ENCODE measurements at regions not wholly inside any gene's neighbourhood (a gene's known extent, or its start where the extent isn't known, plus 50 kb on each side); places are given as distances from the start of the nearest gene placed in this dataset.

DNA sequence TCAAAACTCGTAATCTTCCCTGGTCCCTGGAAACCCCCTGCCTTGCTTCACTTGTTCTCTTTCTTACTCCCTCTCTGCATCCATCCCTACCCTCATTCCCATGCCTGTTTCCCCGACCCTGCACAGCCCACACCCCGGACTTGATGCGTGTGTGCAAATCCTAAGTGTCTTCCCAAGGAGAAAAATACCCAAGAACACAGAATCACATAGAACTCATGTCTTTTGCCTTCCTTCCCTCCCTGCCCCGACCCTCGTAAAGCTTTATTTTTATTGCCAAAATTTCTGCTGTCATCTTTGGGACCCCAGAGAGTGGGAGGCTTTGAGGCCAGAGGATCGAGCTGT lies 169.6 kb upstream of the PMEPA1 start:
- ATAC-seq (no peak), DNase-seq (ENCODE audit: low spot score) (no peak)
- Mint-ChIP-seq H3K4me3 (no peak overlapping the region), H3K9me3 (no peaks in the 10 kb centered on the region), H3K36me3 (ENCODE audit: low read depth) (no peaks in the 10 kb centered on the region), H3K27ac (no peak overlapping the region), H3K27me3 (ENCODE audit: insufficient read depth, low read depth, poor library complexity) (peaks cover 16% of the 10 kb centered on the region), H3K4me1 (peaks cover 14% of the 10 kb centered on the region)
- Histone ChIP-seq H3K79me2 (replicated peaks; ENCODE audit: insufficient read depth) (no peaks in the 10 kb centered on the region), H2AFZ (no peak overlapping the region), H3K27me3 (ENCODE audit: insufficient read depth) (no peaks in the 10 kb centered on the region), H3F3A (replicated peaks; ENCODE audit: low read depth) (no peaks in the 10 kb centered on the region), H4K20me1 (replicated peaks; ENCODE audit: insufficient read depth) (no peaks in the 10 kb centered on the region), H3K27ac (ENCODE audit: low read depth) (no peak overlapping the region), H3K9me2 (ENCODE audit: insufficient read depth) (no peaks in the 10 kb centered on the region), H3K4me1 (ENCODE audit: insufficient read depth) (no peaks in the 10 kb centered on the region), H3K4me3 (no peak overlapping the region), H3K36me3 (ENCODE audit: insufficient read depth) (no peaks in the 10 kb centered on the region), H3K4me2 (no peak overlapping the region)
- TF ChIP-seq ZNF331 (CRISPR knock-in tag; IDR thresholded peaks at IDR 0.05; ENCODE audit: low read depth) (no peak), CREB1 (CRISPR knock-in tag; IDR thresholded peaks at IDR 0.05; ENCODE audit: low read depth) (no peak), EZH2phosphoT487 (IDR thresholded peaks at IDR 0.05; ENCODE audit: unreplicated experiment) (no peak), JUNB (IDR thresholded peaks at IDR 0.05; ENCODE audit: unreplicated experiment) (no peak), EZH2 (IDR thresholded peaks at IDR 0.05; ENCODE audit: low read depth, unreplicated experiment) (no peak), STAT1 (IDR thresholded peaks at IDR 0.05; ENCODE audit: unreplicated experiment) (no peak), POLR2AphosphoS5 (IDR thresholded peaks at IDR 0.05; ENCODE audit: low read depth) (no peak)
- TF ChIP-seq, protein P1, sequence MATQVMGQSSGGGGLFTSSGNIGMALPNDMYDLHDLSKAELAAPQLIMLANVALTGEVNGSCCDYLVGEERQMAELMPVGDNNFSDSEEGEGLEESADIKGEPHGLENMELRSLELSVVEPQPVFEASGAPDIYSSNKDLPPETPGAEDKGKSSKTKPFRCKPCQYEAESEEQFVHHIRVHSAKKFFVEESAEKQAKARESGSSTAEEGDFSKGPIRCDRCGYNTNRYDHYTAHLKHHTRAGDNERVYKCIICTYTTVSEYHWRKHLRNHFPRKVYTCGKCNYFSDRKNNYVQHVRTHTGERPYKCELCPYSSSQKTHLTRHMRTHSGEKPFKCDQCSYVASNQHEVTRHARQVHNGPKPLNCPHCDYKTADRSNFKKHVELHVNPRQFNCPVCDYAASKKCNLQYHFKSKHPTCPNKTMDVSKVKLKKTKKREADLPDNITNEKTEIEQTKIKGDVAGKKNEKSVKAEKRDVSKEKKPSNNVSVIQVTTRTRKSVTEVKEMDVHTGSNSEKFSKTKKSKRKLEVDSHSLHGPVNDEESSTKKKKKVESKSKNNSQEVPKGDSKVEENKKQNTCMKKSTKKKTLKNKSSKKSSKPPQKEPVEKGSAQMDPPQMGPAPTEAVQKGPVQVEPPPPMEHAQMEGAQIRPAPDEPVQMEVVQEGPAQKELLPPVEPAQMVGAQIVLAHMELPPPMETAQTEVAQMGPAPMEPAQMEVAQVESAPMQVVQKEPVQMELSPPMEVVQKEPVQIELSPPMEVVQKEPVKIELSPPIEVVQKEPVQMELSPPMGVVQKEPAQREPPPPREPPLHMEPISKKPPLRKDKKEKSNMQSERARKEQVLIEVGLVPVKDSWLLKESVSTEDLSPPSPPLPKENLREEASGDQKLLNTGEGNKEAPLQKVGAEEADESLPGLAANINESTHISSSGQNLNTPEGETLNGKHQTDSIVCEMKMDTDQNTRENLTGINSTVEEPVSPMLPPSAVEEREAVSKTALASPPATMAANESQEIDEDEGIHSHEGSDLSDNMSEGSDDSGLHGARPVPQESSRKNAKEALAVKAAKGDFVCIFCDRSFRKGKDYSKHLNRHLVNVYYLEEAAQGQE (IDR thresholded peaks at IDR 0.05; ENCODE audit: unreplicated experiment) = no peak
- TF ChIP-seq, protein P2, sequence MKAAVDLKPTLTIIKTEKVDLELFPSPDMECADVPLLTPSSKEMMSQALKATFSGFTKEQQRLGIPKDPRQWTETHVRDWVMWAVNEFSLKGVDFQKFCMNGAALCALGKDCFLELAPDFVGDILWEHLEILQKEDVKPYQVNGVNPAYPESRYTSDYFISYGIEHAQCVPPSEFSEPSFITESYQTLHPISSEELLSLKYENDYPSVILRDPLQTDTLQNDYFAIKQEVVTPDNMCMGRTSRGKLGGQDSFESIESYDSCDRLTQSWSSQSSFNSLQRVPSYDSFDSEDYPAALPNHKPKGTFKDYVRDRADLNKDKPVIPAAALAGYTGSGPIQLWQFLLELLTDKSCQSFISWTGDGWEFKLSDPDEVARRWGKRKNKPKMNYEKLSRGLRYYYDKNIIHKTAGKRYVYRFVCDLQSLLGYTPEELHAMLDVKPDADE (IDR thresholded peaks at IDR 0.05) = no peak

DNA sequence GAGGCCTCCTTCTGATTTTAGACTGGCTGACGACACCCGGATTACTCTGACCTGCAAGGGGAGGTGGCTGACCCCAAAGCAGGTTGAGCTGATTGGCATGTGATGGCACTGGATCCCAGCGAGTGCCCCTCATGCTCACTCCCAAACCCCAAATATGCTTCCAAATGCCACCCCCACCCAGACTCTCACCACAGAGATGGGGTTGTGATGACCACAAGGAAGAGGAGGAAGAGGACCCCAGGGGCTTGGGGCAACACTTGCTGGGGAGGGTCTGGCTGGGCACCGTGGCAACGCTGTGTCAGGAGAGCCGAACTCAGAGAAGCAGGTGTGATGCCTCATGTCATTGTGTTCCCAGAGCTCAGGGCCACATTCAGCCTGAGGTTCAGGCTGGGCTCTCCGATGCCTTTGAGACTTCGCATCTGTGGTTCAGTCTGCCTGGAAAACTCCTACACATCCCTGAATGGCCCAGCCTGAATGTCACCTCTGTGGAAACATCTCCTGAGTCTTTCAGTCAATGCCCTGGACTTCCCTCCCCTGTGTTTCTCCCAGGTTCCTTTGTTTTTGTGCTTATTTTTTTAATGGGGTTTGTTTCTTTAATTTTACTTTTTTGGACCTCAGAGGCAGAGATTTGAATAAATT lies 169.1 kb upstream of the PMEPA1 start:
- DNase-seq (ENCODE audit: low spot score) = no peak
- no peak for ATAC-seq
- H3K27me3 Mint-ChIP-seq (ENCODE audit: insufficient read depth, low read depth, poor library complexity) = peaks cover 16% of the 10 kb centered on the region
- no peak for TF ChIP-seq POLR2AphosphoS5 (IDR thresholded peaks at IDR 0.05; ENCODE audit: low read depth)
- TF ChIP-seq STAT1 (IDR thresholded peaks at IDR 0.05; ENCODE audit: unreplicated experiment) = no peak
- no peak for TF ChIP-seq ZNF331 (CRISPR knock-in tag; IDR thresholded peaks at IDR 0.05; ENCODE audit: low read depth)
- Histone ChIP-seq H3F3A (replicated peaks; ENCODE audit: low read depth) (no peaks in the 10 kb centered on the region), H4K20me1 (replicated peaks; ENCODE audit: insufficient read depth) (no peaks in the 10 kb centered on the region), H3K4me1 (ENCODE audit: insufficient read depth) (no peaks in the 10 kb centered on the region), H2AFZ (no peak overlapping the region), H3K36me3 (ENCODE audit: insufficient read depth) (no peaks in the 10 kb centered on the region), H3K27me3 (ENCODE audit: insufficient read depth) (no peaks in the 10 kb centered on the region), H3K79me2 (replicated peaks; ENCODE audit: insufficient read depth) (no peaks in the 10 kb centered on the region), H3K4me2 (no peak overlapping the region), H3K4me3 (no peak overlapping the region), H3K9me2 (ENCODE audit: insufficient read depth) (no peaks in the 10 kb centered on the region), H3K27ac (ENCODE audit: low read depth) (no peak overlapping the region)
- peaks cover 14% of the 10 kb centered on the region for H3K4me1 Mint-ChIP-seq
- H3K9me3 Mint-ChIP-seq = no peaks in the 10 kb centered on the region
- no peaks in the 10 kb centered on the region for H3K36me3 Mint-ChIP-seq (ENCODE audit: low read depth)
- no peak overlapping the region for H3K4me3 Mint-ChIP-seq
- H3K27ac Mint-ChIP-seq = no peak overlapping the region
